MV-4-11 (cell line): ENCODE measurements at regions not wholly inside any gene's neighbourhood (a gene's known extent, or its start where the extent isn't known, plus 50 kb on each side); places are given as distances from the start of the nearest gene placed in this dataset.

ENCODE experiments used
- DNase-seq: peaks from one replicate; lab custom pipeline; 2025; lab: John Stamatoyannopoulos, UW

GRCh38 chr5:174291162-174291561, 245.7 kb downstream of the NSG2 start:
- no peak for DNase-seq

- DNase-seq: peak; percentile 47
Measured at GRCh38 chr5:174292348-174292747, 246.8 kb downstream of the NSG2 start.

GRCh38 chr5:174293006-174293405, 247.5 kb downstream of the NSG2 start:
- DNase-seq: no peak

- DNase-seq: no peak
Measured at GRCh38 chr5:174293481-174293880, 248.0 kb downstream of the NSG2 start.

GRCh38 chr5:174294891-174295620, 249.6 kb downstream of the NSG2 start:
- DNase-seq: no peak

- DNase-seq: no peak
Measured at GRCh38 chr5:174295702-174296436, 250.4 kb downstream of the NSG2 start.

GRCh38 chr5:174300118-174300940, 254.8 kb downstream of the NSG2 start:
- no peak for DNase-seq

- DNase-seq: no peak
Measured at GRCh38 chr5:174300941-174301761, 255.6 kb downstream of the NSG2 start.

GRCh38 chr5:174301848-174302625, 256.5 kb downstream of the NSG2 start:
- no peak for DNase-seq

- no peak for DNase-seq
Measured at GRCh38 chr5:174303035-174303434, 257.5 kb downstream of the NSG2 start.

GRCh38 chr5:174303437-174304045, 258.0 kb downstream of the NSG2 start:
- DNase-seq: no peak

- no peak for DNase-seq
Measured at GRCh38 chr5:174305241-174305681, 259.8 kb downstream of the NSG2 start.

- no peak for DNase-seq
Measured at GRCh38 chr5:174306345-174307030, 261.0 kb downstream of the NSG2 start.

- DNase-seq: no peak
Measured at GRCh38 chr5:174307031-174307408, 261.5 kb downstream of the NSG2 start.

- DNase-seq: no peak
Measured at GRCh38 chr5:174307656-174308271, 262.3 kb downstream of the NSG2 start.

GRCh38 chr5:174309131-174309795, 263.8 kb downstream of the NSG2 start:
- no peak for DNase-seq

GRCh38 chr5:174310243-174310642, 264.7 kb downstream of the NSG2 start:
- no peak for DNase-seq

- no peak for DNase-seq
Measured at GRCh38 chr5:174310706-174311105, 265.2 kb downstream of the NSG2 start.

GRCh38 chr5:174311121-174311520, 265.6 kb downstream of the NSG2 start:
- DNase-seq: no peak
